HG02798 (cell line): ENCODE measurements at regions not wholly inside any gene's neighbourhood (a gene's known extent, or its start where the extent isn't known, plus 50 kb on each side); places are given as distances from the start of the nearest gene placed in this dataset.

Experiments used
- ATAC-seq: cut with Tn5 transposase; IDR thresholded peaks from one replicate; pipeline ENCODE4 v1.9.1; 2021; ENCODE audit warnings: mild to moderate bottlenecking; ENCODE audit not compliant: unreplicated experiment, poor library complexity

DNA sequence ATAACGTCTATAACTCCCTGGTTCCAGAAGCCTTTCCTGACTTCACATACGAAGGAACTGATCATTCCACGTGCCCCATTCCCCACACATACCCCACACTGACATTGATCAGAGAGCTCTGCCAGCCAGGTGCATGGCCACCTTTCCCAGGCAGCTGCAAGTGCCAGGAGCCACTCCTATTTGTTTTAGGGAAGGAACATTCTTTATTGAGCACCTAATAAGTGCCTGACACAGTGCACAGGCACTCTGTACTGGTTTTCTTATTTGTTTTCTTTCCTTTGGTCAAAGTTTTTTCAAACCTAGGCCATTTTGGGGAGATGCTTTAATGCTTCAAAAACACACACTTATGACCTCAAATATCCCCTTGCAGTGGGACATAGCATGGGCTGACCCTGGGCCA is 50.0 kb downstream of the PITPNM2 start:
- no peak for ATAC-seq

- ATAC-seq, result no peak
These were observed 50.4 kb downstream of the PITPNM2 start for GRCh38 chr12:123100450-123100849.

DNA sequence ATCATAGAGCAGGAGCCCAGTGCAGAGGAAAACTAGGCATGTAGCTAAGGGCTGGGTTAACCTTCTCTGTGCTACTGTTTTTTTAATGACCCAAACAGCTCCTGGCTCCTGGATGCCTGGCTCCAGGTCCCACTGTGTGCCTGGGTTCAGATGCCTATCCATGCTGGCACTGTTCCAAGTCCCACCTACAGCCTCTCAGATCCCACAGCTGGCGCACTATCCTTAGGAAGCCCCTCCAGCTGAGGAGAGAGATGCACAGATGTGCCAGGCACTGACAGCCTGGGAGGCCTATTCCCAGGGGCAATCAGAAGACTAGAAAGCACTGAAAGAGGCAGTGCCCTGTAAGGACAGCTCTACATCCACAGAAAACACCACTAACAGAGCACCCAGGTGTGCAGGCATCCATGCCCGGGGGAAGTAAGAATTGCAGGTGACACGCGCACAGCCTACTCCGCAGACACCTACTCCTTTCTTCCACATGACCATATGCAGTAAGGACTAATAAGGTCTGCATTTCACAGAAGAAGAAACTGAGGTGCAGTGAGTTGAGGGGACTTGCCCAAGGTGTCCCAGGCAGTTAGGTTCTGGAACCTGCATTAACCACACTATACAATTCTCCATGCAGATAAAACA is 51.2 kb downstream of the PITPNM2 start:
- ATAC-seq, result no peak

DNA sequence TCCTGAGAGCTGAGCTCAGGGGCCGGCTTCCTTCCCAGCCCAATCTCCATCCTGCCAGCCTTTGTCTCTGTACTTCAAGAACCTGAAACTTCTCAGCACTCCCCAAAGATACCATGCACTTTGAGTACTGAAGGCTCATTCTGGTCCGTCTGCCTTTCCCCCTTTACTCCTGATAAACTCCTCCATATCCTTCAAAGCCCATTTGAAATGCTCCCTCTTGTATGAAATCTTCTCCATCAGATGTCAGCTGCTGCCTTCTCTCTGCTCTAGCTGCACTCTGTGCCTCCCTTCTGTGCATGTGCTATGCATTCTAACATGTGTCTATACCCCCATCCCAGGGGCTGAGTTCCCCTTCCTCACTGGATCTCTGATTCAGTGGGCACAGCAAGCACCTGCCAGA is 52.1 kb downstream of the PITPNM2 start:
- no peak for ATAC-seq

- ATAC-seq, result no peak
These were observed 53.3 kb downstream of the PITPNM2 start for GRCh38 chr12:123097561-123098084.

- no peak for ATAC-seq
These were observed 54.1 kb downstream of the PITPNM2 start for GRCh38 chr12:123096741-123097140.

DNA sequence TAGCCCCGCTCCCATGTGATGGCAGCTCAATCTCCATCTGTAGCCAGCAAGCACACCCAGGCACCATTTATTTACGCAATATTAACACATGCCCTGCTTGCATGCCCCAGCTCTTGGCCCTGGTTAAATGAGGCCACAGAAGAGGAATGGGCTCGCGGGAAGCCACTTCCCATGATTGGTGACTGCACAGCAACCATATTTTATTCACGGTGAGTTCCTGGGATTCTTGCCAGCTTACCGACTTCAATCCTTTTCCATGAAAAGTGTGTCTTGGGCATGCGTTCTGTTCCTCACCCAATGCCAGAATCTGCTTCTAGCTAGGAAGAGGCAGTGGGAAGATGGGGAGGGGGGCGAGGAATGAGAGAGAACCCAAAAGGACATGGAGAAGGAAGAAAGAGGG is 54.7 kb downstream of the PITPNM2 start:
- ATAC-seq, result no peak

GRCh38 chr12:123095078-123095881 is 55.6 kb downstream of the PITPNM2 start:
- no peak for ATAC-seq

- no peak for ATAC-seq
These were observed 56.4 kb downstream of the PITPNM2 start for GRCh38 chr12:123094349-123095077.

- no peak for ATAC-seq
These were observed 58.0 kb downstream of the PITPNM2 start for GRCh38 chr12:123092866-123093265.

DNA sequence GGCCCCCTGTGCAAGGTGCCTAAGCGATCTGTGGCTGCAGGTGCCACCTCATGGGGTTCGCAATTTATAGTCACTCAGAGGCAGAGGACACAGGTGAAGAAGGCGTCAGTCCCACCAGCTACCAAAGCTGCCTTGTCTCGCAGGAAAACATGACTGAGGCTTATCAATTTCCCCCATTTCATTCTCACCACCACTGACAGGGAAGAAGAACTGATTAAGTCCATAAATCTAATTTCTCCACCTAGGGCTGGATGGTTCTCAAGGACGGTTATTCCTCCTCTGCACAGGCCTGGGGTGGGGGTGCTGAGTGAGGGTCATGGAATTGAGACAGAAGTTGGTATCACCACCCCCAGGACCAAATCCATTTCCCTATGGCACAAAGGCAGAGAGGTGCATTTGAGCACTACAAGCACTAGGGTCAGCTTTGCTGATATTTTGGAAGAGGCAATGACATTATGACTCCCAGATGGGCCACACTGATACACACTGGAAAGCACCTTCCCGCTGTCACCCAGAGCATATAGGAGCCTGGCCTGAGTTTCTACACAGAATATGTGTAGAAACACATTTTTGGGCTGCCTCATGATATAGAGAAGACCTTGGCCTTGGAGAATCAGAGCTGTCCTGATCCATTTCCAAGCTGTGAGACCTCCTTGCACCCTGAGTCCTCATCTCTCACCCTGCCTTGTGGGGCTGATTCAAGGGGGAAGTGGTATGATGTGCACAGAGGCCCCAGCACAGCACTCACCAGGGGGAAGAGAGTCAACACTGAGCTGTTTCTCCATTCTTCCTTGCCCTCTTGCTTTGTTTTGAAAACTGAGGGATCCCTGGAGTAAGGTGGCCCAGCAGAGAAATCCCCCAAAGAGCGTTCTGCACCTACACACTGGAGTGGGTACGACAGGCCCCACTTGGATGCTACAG is 59.4 kb downstream of the PITPNM2 start:
- no peak for ATAC-seq

DNA sequence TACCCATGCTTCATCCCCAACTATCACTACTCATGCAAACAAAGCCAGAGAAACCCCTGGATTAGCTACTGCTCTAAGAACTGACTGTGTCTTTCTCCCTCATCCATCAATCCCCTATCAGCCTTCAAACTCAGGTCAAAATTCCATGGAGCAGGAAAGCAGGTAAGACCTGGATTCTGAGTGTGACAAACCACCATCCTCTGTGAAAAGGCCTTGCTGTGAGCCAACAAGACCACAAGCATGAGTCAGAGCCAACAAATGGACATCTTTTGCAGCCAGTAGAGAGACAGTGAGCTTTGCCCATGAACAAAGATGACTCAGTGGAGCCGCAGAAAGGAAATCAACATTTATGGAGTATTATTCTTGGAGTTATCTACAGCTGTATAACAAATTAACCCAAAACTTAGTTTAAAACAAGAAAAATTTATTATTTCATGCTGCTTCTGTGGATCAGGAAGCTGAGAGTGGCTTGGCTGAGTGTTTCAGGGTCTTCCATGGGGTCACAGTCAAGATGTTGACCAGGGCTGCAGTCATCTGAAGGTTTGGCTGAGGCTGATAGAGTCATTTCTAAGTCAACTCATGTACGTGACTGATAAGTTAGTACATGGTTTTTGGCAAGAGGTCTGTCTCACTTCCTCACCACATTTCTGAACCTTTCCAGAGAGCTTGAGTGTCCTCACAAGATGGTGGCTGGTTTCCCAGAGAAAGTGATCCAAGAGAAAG is 61.1 kb downstream of the PITPNM2 start:
- no peak for ATAC-seq

- ATAC-seq, result no peak
These were observed 61.8 kb downstream of the PITPNM2 start for GRCh38 chr12:123089140-123089539.

GRCh38 chr12:123085730-123086487 is 65.0 kb downstream of the PITPNM2 start:
- no peak for ATAC-seq

GRCh38 chr12:123085066-123085465 is 65.8 kb downstream of the PITPNM2 start:
- ATAC-seq, result no peak

GRCh38 chr12:123083661-123084571 is 67.0 kb downstream of the PITPNM2 start:
- no peak for ATAC-seq

DNA sequence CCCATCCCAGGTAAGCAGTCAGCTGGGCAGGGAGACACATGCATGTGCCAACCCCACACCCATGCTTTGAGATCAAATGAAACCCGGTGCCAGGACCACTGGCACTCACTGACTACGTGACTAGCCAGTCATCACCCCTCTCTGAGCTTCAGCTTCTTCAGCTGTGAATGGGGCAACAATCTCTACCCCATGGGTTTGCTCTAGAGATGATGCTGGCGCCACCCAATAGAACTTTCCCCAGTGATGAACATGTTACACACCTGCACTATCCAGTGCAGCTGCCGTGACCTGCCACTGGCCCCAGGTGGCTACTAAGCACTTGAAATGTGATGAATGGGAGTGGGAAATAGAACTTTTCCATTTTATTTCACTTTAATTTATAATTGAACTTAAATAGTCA is 70.3 kb downstream of the PITPNM2 start:
- ATAC-seq, result no peak
